Activated T-helper 2 cell treated with anti-CD3 and anti-CD28 coated beads, Interferon-gamma antibody, Interleukin-2, Interleukin-4, amounts not matched to agents 10 μg/mL and 5 μg/mL and 100 μg/mL, durations not matched to agents 14 hours and 24 hours and 36 hours (primary cell): ENCODE measurements at regions not wholly inside any gene's neighbourhood (a gene's known extent, or its start where the extent isn't known, plus 50 kb on each side); places are given as distances from the start of the nearest gene placed in this dataset.
"Not testable (repeated sequence)": the region's sequence is repeated elsewhere in the genome, so short reads cannot be mapped to it uniquely, and the experiment has no call there.

Experiments
- DNase-seq: peaks from one replicate; pipeline ENCODE4 v3.0.0; 2021; ENCODE audit warnings: low spot score
- H3K27ac Mint-ChIP-seq: one replicate; pipeline ENCODE4 v1.8.0; 2021; ENCODE audit warnings: mixed read lengths
- H3K27me3 Mint-ChIP-seq: one replicate; pipeline ENCODE4 v1.8.0; 2021; ENCODE audit warnings: low read depth, mixed read lengths
- H3K36me3 Mint-ChIP-seq: one replicate; pipeline ENCODE4 v1.8.0; 2021; ENCODE audit warnings: low read depth, mixed read lengths
- H3K4me1 Mint-ChIP-seq: one replicate; pipeline ENCODE4 v1.8.0; 2021; ENCODE audit warnings: low read depth, mixed read lengths
- H3K4me3 Mint-ChIP-seq: one replicate; pipeline ENCODE4 v1.8.0; 2021; ENCODE audit warnings: low read depth, mild to moderate bottlenecking, moderate library complexity, mixed read lengths
- H3K9me3 Mint-ChIP-seq: one replicate; pipeline ENCODE4 v1.8.0; 2021; ENCODE audit warnings: mixed read lengths
- intact Hi-C: fragments of 100-400 bp; cut with micrococcal nuclease; formaldehyde crosslinking; loops from one replicate; pipeline ENCODE4 v1.15.1; 2023

DNA sequence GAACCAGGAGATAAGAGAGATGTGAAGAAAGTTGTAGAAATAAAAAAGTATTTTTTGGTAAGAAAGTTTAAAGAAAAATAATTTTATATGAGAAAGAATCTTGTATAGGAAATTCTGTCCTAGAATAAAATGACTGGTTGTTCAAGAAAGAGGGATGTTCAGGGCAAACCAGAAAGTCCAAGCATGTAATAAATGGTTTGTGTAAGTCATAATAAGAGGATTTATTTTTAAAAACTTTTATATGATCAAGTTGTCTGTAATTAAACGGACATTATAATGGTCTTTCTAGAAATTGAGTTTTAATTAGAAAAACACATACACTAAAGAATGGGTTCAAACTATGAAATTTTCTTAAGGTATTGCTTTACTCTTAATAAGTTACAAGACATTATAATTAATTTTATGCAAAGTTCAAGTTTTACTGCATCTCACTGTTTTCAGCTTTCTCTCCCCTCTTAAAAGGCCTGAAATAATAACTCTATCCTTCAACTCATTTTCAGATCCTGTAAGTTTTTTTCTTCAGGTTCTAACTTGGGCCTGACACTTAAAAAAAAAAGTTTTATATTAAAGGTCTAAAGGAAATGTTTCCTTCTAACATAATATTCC is 56.1 kb upstream of the ZNF300 start:
- H3K9me3 Mint-ChIP-seq, result peaks cover 61% of the 10 kb centered on the region

GRCh38 chr5:150960323-150960722 is 55.5 kb upstream of the ZNF300 start:
- H3K27ac Mint-ChIP-seq, result not testable (repeated sequence)
- H3K9me3 Mint-ChIP-seq, result peaks cover 63% of the 10 kb centered on the region

More for the DNA sequence above, 56.1 kb upstream of the ZNF300 start:
- H3K27ac Mint-ChIP-seq, result no peak overlapping the region
- H3K36me3 Mint-ChIP-seq, result no peaks in the 10 kb centered on the region
- H3K27me3 Mint-ChIP-seq, result no peaks in the 10 kb centered on the region
- DNase-seq, result no peak
- H3K4me1 Mint-ChIP-seq, result no peaks in the 10 kb centered on the region
- intact Hi-C loops, result no loop called here
- no peak overlapping the region for H3K4me3 Mint-ChIP-seq

More at GRCh38 chr5:150960323-150960722, 55.5 kb upstream of the ZNF300 start:
- intact Hi-C loops, H3K4me3 Mint-ChIP-seq, H3K36me3 Mint-ChIP-seq, H3K4me1 Mint-ChIP-seq, DNase-seq, H3K27me3 Mint-ChIP-seq: not testable (repeated sequence)
